Caco-2 (cell line): ENCODE measurements at regions not wholly inside any gene's neighbourhood (a gene's known extent, or its start where the extent isn't known, plus 50 kb on each side); places are given as distances from the start of the nearest gene placed in this dataset.

Source experiments
- BruUV-seq: library from RNA; stranded (reverse); fragments of 400-500 nt; replicated peaks from 2 replicates; lab custom pipeline; 2021; lab: Mats Ljungman, UMichigan
- CTCF ChIA-PET: fragments of 300-600 bp; sonication (Branson Sonifier 250); formaldehyde crosslinking; loops from one replicate; lab custom pipeline; 2022; ENCODE audit warnings: antibody characterized with exemption; lab: Charles Lee
- POLR2A ChIA-PET: fragments of 300-600 bp; sonication (Branson Sonifier 250); formaldehyde crosslinking; loops from one replicate; lab custom pipeline; 2022; ENCODE audit warnings: antibody characterized with exemption; lab: Charles Lee
- DNase-seq, 2 experiments: peaks; one replicate each; pipeline versions ENCODE4 v3.0.0 to v3.0.0-alpha.2; 2020 to 2022
- H3K27me3 ChIP-seq: replicated peaks from 2 replicates; pipeline ENCODE4 v1.6.0; 2011; ENCODE audit warnings: low read length; ENCODE audit not compliant: control insufficient read depth, insufficient read depth
- H3K36me3 ChIP-seq: 2 replicates; pipeline ENCODE4 v1.5.1; 2011; ENCODE audit warnings: low read length; ENCODE audit not compliant: control insufficient read depth, insufficient read depth
- H3K4me1 ChIP-seq: fragments of 250-450 bp; sonication (Bioruptor Pico); 2 replicates; pipeline ENCODE4 v1.5.1; 2020; ENCODE audit warnings: mild to moderate bottlenecking
- H3K4me3 ChIP-seq: 2 replicates; pipeline ENCODE4 v1.5.1; 2011; ENCODE audit warnings: low read depth, mild to moderate bottlenecking, control low read depth, low read length
- H3K9me3 ChIP-seq: fragments of 250-450 bp; sonication (Bioruptor Pico); 2 replicates; pipeline ENCODE4 v1.5.1; 2020; ENCODE audit warnings: mild to moderate bottlenecking, moderate library complexity
- H3K27ac Mint-ChIP-seq: one replicate; pipeline ENCODE4 v1.8.0; 2022; ENCODE audit warnings: mixed read lengths; ENCODE audit not compliant: unreplicated experiment
- H3K27me3 Mint-ChIP-seq: one replicate; pipeline ENCODE4 v1.8.0; 2022; ENCODE audit warnings: mixed read lengths; ENCODE audit not compliant: insufficient read depth, unreplicated experiment
- H3K36me3 Mint-ChIP-seq: one replicate; pipeline ENCODE4 v1.8.0; 2022; ENCODE audit warnings: mild to moderate bottlenecking, mixed read lengths; ENCODE audit not compliant: insufficient read depth, unreplicated experiment
- H3K4me1 Mint-ChIP-seq: one replicate; pipeline ENCODE4 v1.8.0; 2022; ENCODE audit warnings: low read depth, mixed read lengths; ENCODE audit not compliant: unreplicated experiment
- H3K4me3 Mint-ChIP-seq: one replicate; pipeline ENCODE4 v1.8.0; 2022; ENCODE audit warnings: mild to moderate bottlenecking, moderate library complexity, mixed read lengths; ENCODE audit not compliant: unreplicated experiment
- H3K9me3 Mint-ChIP-seq: one replicate; pipeline ENCODE4 v1.8.0; 2022; ENCODE audit warnings: mixed read lengths; ENCODE audit not compliant: unreplicated experiment
- CTCF ChIP-seq, 2 experiments: fragments of 200-600 bp in 1 of 2; IDR thresholded peaks; 1 replicate in 1 of 2; 2 replicates in 1 of 2; pipeline versions ENCODE4 v1.5.1 to v1.8.0; 2011 to 2022; ENCODE audit warnings: antibody characterized with exemption in 1 of 2, control low read depth in 1 of 2, inconsistent platforms in 1 of 2, low read depth in 1 of 2, low read length in 1 of 2, mild to moderate bottlenecking in 1 of 2, moderate library complexity in 1 of 2; ENCODE audit not compliant: insufficient read depth in 1 of 2, severe bottlenecking in 1 of 2, unreplicated experiment in 1 of 2
- intact Hi-C: fragments of 100-400 bp; cut with micrococcal nuclease; formaldehyde crosslinking; loops from one replicate; pipeline ENCODE4 v1.10.0; 2022; ENCODE audit not compliant: unreplicated experiment

- ChIA-PET CTCF (no interaction called here), POLR2A (no interaction called here)
- no peak for DNase-seq
- no peaks in the 10 kb centered on the region for H3K36me3 Mint-ChIP-seq
- no peaks in the 10 kb centered on the region for H3K27me3 Mint-ChIP-seq
- TF ChIP-seq CTCF (IDR thresholded peaks at IDR 0.05; ENCODE audit: insufficient read depth in 1 of 2, low read depth in 1 of 2, low read length in 1 of 2, severe bottlenecking in 1 of 2, unreplicated experiment in 1 of 2), result no peak
- no peaks in the 10 kb centered on the region for H3K27me3 ChIP-seq
- H3K9me3 Mint-ChIP-seq, result no peaks in the 10 kb centered on the region
- intact Hi-C loops, result no loop called here
- H3K4me3 ChIP-seq, result no peak overlapping the region
- no TSS peak for BruUV-seq
- H3K9me3 ChIP-seq, result no peaks in the 10 kb centered on the region
- no peaks in the 10 kb centered on the region for H3K36me3 ChIP-seq
- H3K4me1 Mint-ChIP-seq, result no peaks in the 10 kb centered on the region
- no peak overlapping the region for H3K4me3 Mint-ChIP-seq
- H3K4me1 ChIP-seq, result no peaks in the 10 kb centered on the region
- no peak overlapping the region for H3K27ac Mint-ChIP-seq
Observed at GRCh38 chrX:150298841-150299551, 64.1 kb upstream of the MAMLD1 start.

GRCh38 chrX:150299579-150299978 lies 63.5 kb upstream of the MAMLD1 start:
- Histone ChIP-seq H3K36me3 (no peaks in the 10 kb centered on the region), H3K27me3 (no peaks in the 10 kb centered on the region), H3K9me3 (no peaks in the 10 kb centered on the region), H3K4me3 (no peak overlapping the region), H3K4me1 (no peaks in the 10 kb centered on the region)
- ChIA-PET CTCF (no interaction called here), POLR2A (no interaction called here)
- DNase-seq, result no peak
- BruUV-seq, result no TSS peak
- Mint-ChIP-seq H3K27me3 (no peaks in the 10 kb centered on the region), H3K4me3 (no peak overlapping the region), H3K4me1 (no peaks in the 10 kb centered on the region), H3K9me3 (no peaks in the 10 kb centered on the region), H3K27ac (no peak overlapping the region), H3K36me3 (no peaks in the 10 kb centered on the region)
- TF ChIP-seq CTCF (IDR thresholded peaks at IDR 0.05; ENCODE audit: insufficient read depth in 1 of 2, low read depth in 1 of 2, low read length in 1 of 2, severe bottlenecking in 1 of 2, unreplicated experiment in 1 of 2), result no peak
- intact Hi-C loops, result no loop called here

- no peaks in the 10 kb centered on the region for H3K9me3 Mint-ChIP-seq
- no peaks in the 10 kb centered on the region for H3K36me3 Mint-ChIP-seq
- H3K27me3 Mint-ChIP-seq, result peaks cover 4% of the 10 kb centered on the region
- Histone ChIP-seq H3K9me3 (no peaks in the 10 kb centered on the region), H3K27me3 (no peaks in the 10 kb centered on the region), H3K36me3 (no peaks in the 10 kb centered on the region), H3K4me3 (no peak overlapping the region), H3K4me1 (no peaks in the 10 kb centered on the region)
- no peaks in the 10 kb centered on the region for H3K4me1 Mint-ChIP-seq
- ChIA-PET CTCF (no interaction called here), POLR2A (no interaction called here)
- H3K27ac Mint-ChIP-seq, result no peak overlapping the region
- intact Hi-C loops, result no loop called here
- DNase-seq, result no peak
- no peak overlapping the region for H3K4me3 Mint-ChIP-seq
- TF ChIP-seq CTCF (IDR thresholded peaks at IDR 0.05; ENCODE audit: insufficient read depth in 1 of 2, low read depth in 1 of 2, low read length in 1 of 2, severe bottlenecking in 1 of 2, unreplicated experiment in 1 of 2), result no peak
- no TSS peak for BruUV-seq
Observed at GRCh38 chrX:150303386-150304097, 59.6 kb upstream of the MAMLD1 start.
